GM21447 (cell line): ENCODE measurements at regions not wholly inside any gene's neighbourhood (a gene's known extent, or its start where the extent isn't known, plus 50 kb on each side); places are given as distances from the start of the nearest gene placed in this dataset.
"Not testable (repeated sequence)": the region's sequence is repeated elsewhere in the genome, so short reads cannot be mapped to it uniquely, and the experiment has no call there.

Experiments
- ATAC-seq: cut with Tn5 transposase; IDR thresholded peaks from one replicate; pipeline ENCODE4 v1.9.1; 2021; ENCODE audit not compliant: unreplicated experiment

- ATAC-seq, result no peak
These were observed 142.1 kb upstream of the USP9X start for GRCh38 chrX:40943093-40943641.

GRCh38 chrX:40945361-40945713 is 139.9 kb upstream of the USP9X start:
- peak; percentile 75 for ATAC-seq

GRCh38 chrX:40947276-40947675 is 138.0 kb upstream of the USP9X start:
- ATAC-seq, result no peak

- ATAC-seq, result no peak
These were observed 136.2 kb upstream of the USP9X start for GRCh38 chrX:40949071-40949470.

GRCh38 chrX:40950546-40950945 is 134.7 kb upstream of the USP9X start:
- no peak for ATAC-seq

GRCh38 chrX:40951407-40951806 is 133.8 kb upstream of the USP9X start:
- ATAC-seq, result not testable (repeated sequence)

- no peak for ATAC-seq
These were observed 132.4 kb upstream of the USP9X start for GRCh38 chrX:40952855-40953254.

GRCh38 chrX:40953369-40953768 is 131.9 kb upstream of the USP9X start:
- ATAC-seq, result peak; percentile 82

GRCh38 chrX:40960041-40960440 is 125.2 kb upstream of the USP9X start:
- ATAC-seq, result no peak

- no peak for ATAC-seq
These were observed 122.3 kb upstream of the USP9X start for GRCh38 chrX:40962793-40963407.

GRCh38 chrX:40964008-40964407 is 121.2 kb upstream of the USP9X start:
- ATAC-seq, result no peak

- no peak for ATAC-seq
These were observed 120.3 kb upstream of the USP9X start for GRCh38 chrX:40964633-40965586.

- ATAC-seq, result no peak
These were observed 118.9 kb upstream of the USP9X start for GRCh38 chrX:40966213-40966820.

- ATAC-seq, result no peak
These were observed 117.1 kb upstream of the USP9X start for GRCh38 chrX:40968180-40968579.

- ATAC-seq, result no peak
These were observed 113.5 kb upstream of the USP9X start for GRCh38 chrX:40971736-40972135.

GRCh38 chrX:40973619-40974018 is 111.6 kb upstream of the USP9X start:
- no peak for ATAC-seq

GRCh38 chrX:40975951-40976350 is 109.3 kb upstream of the USP9X start:
- ATAC-seq, result no peak

GRCh38 chrX:40976981-40977380 is 108.3 kb upstream of the USP9X start:
- no peak for ATAC-seq

GRCh38 chrX:40984962-40985361 is 100.3 kb upstream of the USP9X start:
- no peak for ATAC-seq

- no peak for ATAC-seq
These were observed 97.8 kb upstream of the USP9X start for GRCh38 chrX:40987413-40987812.

GRCh38 chrX:40988100-40988499 is 97.1 kb upstream of the USP9X start:
- no peak for ATAC-seq

GRCh38 chrX:40993395-40993794 is 91.8 kb upstream of the USP9X start:
- not testable (repeated sequence) for ATAC-seq
